SK-N-SH (cell line): ENCODE measurements at regions not wholly inside any gene's neighbourhood (a gene's known extent, or its start where the extent isn't known, plus 50 kb on each side); places are given as distances from the start of the nearest gene placed in this dataset.
"Not testable (repeated sequence)": the region's sequence is repeated elsewhere in the genome, so short reads cannot be mapped to it uniquely, and the experiment has no call there.

ENCODE experiments used
- EP300 ChIP-seq, 2 experiments: IDR thresholded peaks; 2 replicates each; pipeline versions ENCODE4 v1.4.0 to v1.6.1; 2012; ENCODE audit warnings: borderline replicate concordance in 1 of 2, low read depth in 1 of 2, low read length in 1 of 2
- FOSL2 ChIP-seq: IDR thresholded peaks from 2 replicates; pipeline ENCODE4 v1.4.0; 2012; ENCODE audit warnings: low read depth, mild to moderate bottlenecking, moderate library complexity, borderline replicate concordance

- TF ChIP-seq FOSL2; EP300 (IDR thresholded peaks at IDR 0.05; ENCODE audit: borderline replicate concordance in 1 of 2, low read depth in 1 of 2, low read length in 1 of 2): not testable (repeated sequence)
Measured at GRCh38 chr5:155827508-155827815, 499.5 kb upstream of the SGCD start.
